ENCODE measurements at regions not wholly inside any gene's neighbourhood (a gene's known extent, or its start where the extent isn't known, plus 50 kb on each side); places are given as distances from the start of the nearest gene placed in this dataset.

DNA sequence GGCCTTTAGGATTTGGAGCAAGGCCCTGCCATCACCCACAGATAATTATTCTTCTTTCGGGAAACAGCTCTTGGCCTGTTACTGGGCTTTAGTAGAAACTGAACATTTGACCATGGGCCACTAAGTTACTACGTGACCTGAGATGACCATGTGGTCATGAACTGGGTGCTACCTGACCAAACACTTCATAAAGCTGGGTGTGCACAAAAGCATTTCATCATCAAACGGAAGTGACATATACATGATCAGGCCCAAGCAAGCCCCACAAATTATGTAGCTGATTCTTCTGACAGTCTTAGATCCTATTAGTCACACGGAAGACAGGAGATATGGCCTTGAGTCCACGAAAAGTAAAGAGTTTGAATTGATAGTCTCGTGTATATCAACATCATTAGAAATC, 130.9 kb upstream of the FBN2 start:
- no peak for DNase-seq (ENCODE audit: low spot score)
- Histone ChIP-seq H3K27me3 (replicated peaks; ENCODE audit: insufficient read depth) (no peaks in the 10 kb centered on the region), H3K9me3 (no peaks in the 10 kb centered on the region), H3K4me3 (no peak overlapping the region), H3K36me3 (no peaks in the 10 kb centered on the region), H3K4me1 (ENCODE audit: control insufficient read depth in 1 of 2, low read depth in 2 of 2) (no peaks in the 10 kb centered on the region), H3K27ac (no peak overlapping the region)
- no peak for ATAC-seq (ENCODE audit: insufficient number of reproducible peaks, low FRiP score, low read depth)
- TF ChIP-seq CTCF (IDR thresholded peaks at IDR 0.05) = no peak

- H3K27me3 ChIP-seq (replicated peaks; ENCODE audit: insufficient read depth) = no peaks in the 10 kb centered on the region
- H3K9me3 ChIP-seq = no peaks in the 10 kb centered on the region
- no peaks in the 10 kb centered on the region for H3K4me1 ChIP-seq (ENCODE audit: control insufficient read depth in 1 of 2, low read depth in 2 of 2)
- ATAC-seq (ENCODE audit: insufficient number of reproducible peaks, low FRiP score, low read depth) = no peak
- TF ChIP-seq CTCF (IDR thresholded peaks at IDR 0.05) = no peak
- no peaks in the 10 kb centered on the region for H3K36me3 ChIP-seq
- DNase-seq (ENCODE audit: low spot score) = no peak
- H3K27ac ChIP-seq = no peak overlapping the region
- no peak overlapping the region for H3K4me3 ChIP-seq
Observed at GRCh38 chr5:128669803-128670202, 131.8 kb upstream of the FBN2 start.

- Histone ChIP-seq H3K27me3 (replicated peaks; ENCODE audit: insufficient read depth) (no peaks in the 10 kb centered on the region), H3K36me3 (no peaks in the 10 kb centered on the region), H3K4me3 (no peak overlapping the region), H3K9me3 (no peaks in the 10 kb centered on the region), H3K27ac (no peak overlapping the region), H3K4me1 (ENCODE audit: control insufficient read depth in 1 of 2, low read depth in 2 of 2) (no peaks in the 10 kb centered on the region)
- ATAC-seq (ENCODE audit: insufficient number of reproducible peaks, low FRiP score, low read depth) (no peak), DNase-seq (ENCODE audit: low spot score) (no peak)
- no peak for TF ChIP-seq CTCF (IDR thresholded peaks at IDR 0.05)
Observed at GRCh38 chr5:128671943-128672342, 133.9 kb upstream of the FBN2 start.

DNA sequence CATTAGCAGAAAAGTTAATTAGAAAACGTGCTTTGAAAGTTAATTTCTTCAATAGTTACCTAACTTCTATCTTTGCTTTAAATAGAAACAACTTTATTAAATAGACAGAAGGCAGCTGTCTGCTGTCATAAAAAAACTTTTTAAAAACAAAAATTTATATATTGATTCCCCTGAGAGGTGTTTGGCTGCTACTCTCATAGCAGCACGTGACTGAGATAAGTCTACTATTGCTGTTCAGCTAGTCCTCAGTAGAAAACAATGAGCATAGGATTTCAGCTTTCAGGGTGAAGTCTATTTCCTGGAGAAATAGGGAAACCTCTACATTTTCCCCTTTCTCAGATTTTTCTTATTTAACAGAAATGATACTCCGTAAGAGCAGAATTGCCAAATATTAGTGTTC, 135.0 kb upstream of the FBN2 start:
- H3K36me3 ChIP-seq = no peaks in the 10 kb centered on the region
- ATAC-seq (ENCODE audit: insufficient number of reproducible peaks, low FRiP score, low read depth) (no peak), DNase-seq (ENCODE audit: low spot score) (no peak)
- TF ChIP-seq CTCF (IDR thresholded peaks at IDR 0.05) = no peak
- no peaks in the 10 kb centered on the region for H3K4me1 ChIP-seq (ENCODE audit: control insufficient read depth in 1 of 2, low read depth in 2 of 2)
- H3K27me3 ChIP-seq (replicated peaks; ENCODE audit: insufficient read depth) = no peaks in the 10 kb centered on the region
- H3K27ac ChIP-seq = no peak overlapping the region
- H3K9me3 ChIP-seq = no peaks in the 10 kb centered on the region
- no peak overlapping the region for H3K4me3 ChIP-seq

GRCh38 chr5:128673411-128673957, 135.4 kb upstream of the FBN2 start:
- Histone ChIP-seq H3K27ac (no peak overlapping the region), H3K9me3 (no peaks in the 10 kb centered on the region), H3K4me1 (ENCODE audit: control insufficient read depth in 1 of 2, low read depth in 2 of 2) (no peaks in the 10 kb centered on the region), H3K36me3 (no peaks in the 10 kb centered on the region), H3K27me3 (replicated peaks; ENCODE audit: insufficient read depth) (no peaks in the 10 kb centered on the region), H3K4me3 (no peak overlapping the region)
- DNase-seq (ENCODE audit: low spot score) (no peak), ATAC-seq (ENCODE audit: insufficient number of reproducible peaks, low FRiP score, low read depth) (no peak)
- no peak for TF ChIP-seq CTCF (IDR thresholded peaks at IDR 0.05)
